Transverse colon (tissue), 4 donors: ENCODE measurements at regions not wholly inside any gene's neighbourhood (a gene's known extent, or its start where the extent isn't known, plus 50 kb on each side); places are given as distances from the start of the nearest gene placed in this dataset.

Experiments used
- CTCF ChIP-seq, 5 experiments: fragments of 200-600 bp in 3 of 5; fragments of 450-650 bp in 2 of 5; sonication (generic) in 3 of 5; IDR thresholded peaks; 1 replicate in 2 of 5; 2 replicates in 3 of 5; pipeline ENCODE4 v1.5.1; 2016 to 2017; ENCODE audit warnings: antibody characterized with exemption in 5 of 5, inconsistent platforms in 3 of 5, mild to moderate bottlenecking in 2 of 5, moderate library complexity in 1 of 5
- POLR2A ChIP-seq: fragments of 450-650 bp; IDR thresholded peaks from one replicate; pipeline ENCODE4 v1.6.1; 2016; ENCODE audit warnings: antibody characterized with exemption, mild to moderate bottlenecking, moderate library complexity
- POLR2AphosphoS5 ChIP-seq, 3 donors: sonication (generic); formaldehyde crosslinking; IDR thresholded peaks; one replicate each; pipeline ENCODE4 v1.6.1; 2016; ENCODE audit warnings: antibody characterized with exemption in 3 of 3

GRCh38 chr10:29140991-29141390, 147.9 kb upstream of the LYZL1 start:
- no peak for TF ChIP-seq CTCF (IDR thresholded peaks at IDR 0.05)
- TF ChIP-seq POLR2A: no peak
- no peak for TF ChIP-seq POLR2AphosphoS5 (IDR thresholded peaks at IDR 0.05)
